ENCODE measurements at regions not wholly inside any gene's neighbourhood (a gene's known extent, or its start where the extent isn't known, plus 50 kb on each side); places are given as distances from the start of the nearest gene placed in this dataset.
"Not testable (repeated sequence)": the region's sequence is repeated elsewhere in the genome, so short reads cannot be mapped to it uniquely, and the experiment has no call there.

DNA sequence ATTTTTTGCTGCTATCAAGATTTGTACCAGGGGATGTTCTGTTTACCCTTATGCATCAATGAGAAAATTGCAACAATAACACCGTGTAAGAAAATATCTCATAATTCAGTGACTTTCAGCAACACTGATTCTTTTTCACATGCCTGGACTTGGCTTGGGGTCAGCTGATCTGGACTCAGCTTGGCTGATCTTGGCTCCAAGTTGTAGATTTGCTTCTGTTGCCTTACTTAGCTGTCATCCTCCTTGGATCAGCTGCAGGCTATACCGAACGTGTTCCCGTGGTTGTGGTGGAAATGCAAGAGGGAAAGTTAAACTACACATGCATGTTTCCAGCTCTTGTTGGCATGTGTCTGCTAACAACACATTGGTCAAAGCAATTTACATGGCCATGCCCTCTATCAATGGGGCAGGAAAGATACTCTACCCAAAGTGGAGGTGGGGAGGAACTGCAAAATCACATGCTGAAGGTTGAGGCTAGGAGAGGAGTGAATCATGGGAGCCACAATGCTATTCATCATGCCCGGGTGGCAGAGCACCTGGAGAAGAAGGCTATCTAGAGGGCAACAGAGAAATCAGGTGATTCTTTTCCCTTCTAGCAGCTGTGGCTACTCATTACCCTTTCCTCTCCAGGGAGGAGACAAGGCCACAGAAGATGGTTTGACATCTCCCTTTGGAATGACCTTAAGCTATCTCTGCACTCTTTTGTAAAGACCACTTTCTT is 1276.3 kb upstream of the AUTS2 start:
- DNase-seq = no peak

DNA sequence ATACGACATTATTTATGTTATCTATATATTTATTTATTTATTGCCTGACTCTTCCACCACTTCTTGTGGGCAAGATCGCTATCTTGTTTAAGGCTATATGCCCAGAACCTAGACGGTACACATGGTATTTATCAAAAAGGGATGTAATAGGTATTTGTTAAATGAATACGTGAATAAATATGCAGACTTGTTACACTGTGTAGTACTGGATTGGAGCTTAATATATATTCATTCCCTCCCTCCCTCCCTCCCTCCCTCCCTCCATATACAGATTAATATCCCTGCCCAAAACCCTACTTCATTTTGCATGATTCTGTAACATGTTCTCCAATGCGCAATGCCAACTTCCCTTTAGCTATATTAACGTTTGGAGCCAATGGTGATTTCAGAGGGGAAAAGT is 1273.7 kb upstream of the AUTS2 start:
- DNase-seq = no peak

DNA sequence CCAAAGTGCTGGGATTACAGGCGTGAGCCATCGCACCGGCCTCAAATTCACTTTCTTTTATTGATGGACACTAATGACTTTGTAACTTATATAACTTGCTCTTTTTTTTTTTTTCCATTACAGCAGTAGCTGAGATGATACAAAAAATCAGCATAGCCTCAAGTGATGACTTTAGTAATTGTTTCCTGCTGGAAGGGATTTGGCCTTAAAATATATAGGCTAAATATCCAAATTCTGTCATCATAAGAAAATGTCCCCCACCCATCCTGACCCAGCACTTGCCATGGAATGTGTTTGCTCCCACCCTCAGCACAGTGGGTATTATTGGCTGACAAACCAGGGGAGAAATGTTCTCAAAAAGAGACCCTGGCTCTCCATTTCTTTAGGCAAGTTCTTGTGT is 1264.1 kb upstream of the AUTS2 start:
- no peak for DNase-seq

DNA sequence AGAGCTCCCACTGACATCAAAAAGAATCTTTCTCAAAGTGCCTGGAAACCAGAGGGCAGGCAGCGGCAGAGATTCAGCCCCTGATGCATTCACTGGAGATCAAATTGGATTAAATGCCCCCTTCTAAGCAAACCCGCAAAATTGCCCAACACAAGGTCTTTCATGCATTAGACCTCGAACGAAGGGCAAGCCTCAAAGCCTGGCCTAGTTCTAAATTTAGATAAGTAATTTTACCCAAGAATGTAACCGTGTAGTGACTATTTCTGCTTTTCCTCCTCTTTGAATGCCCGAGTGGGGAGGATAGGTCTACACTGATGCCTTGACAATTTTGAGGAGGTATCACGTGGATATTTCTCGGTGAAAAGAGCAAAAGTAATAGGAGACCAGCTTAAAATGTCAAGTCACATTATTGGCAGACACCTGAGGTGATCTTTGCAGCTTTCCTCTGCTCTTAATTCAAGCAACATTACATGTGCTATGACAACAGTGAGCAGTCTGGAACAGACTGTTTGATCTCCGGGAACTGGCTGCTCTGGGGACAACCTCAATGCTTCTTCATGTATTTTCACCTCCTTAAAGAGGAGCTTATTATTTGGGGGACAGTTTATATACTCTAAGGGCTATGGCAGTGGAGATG is 1263.5 kb upstream of the AUTS2 start:
- no peak for DNase-seq

DNA sequence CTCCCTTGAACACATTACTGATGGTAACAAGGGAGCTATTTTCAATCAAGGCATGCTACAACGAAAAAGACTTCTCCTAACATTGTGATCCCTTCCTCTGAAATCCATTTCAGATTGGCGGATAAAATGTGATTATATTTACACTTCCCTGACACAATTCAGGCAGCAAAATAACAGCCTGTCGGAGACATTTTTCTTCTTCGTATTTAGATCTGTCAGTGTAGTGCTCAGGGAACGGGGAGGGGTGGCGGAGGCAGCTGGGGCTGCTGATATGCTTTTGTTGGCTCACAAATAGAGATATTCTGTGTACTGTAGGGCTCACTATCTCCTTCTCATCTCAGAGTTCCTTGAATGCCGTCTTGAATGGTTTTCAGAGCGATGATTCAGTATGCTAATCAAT is 1261.7 kb upstream of the AUTS2 start:
- no peak for DNase-seq

DNA sequence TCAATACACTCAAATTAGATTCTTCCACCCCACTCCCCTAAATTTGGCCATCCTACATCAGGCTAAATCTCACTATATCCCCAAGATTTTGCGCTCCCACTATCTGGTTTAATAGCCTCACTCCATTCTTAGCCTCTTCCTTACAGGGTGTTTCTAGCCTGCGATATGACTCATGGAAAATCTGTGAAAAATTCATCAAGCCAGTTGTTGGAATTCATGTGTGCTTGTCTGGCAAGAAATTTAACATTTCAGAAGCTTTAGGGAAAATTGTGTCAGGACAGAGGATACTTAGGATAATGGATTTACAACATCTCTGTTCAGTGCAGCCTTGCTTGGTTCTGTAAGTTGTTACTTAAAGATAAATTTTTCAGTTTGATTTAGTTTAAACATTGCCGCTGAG is 1249.9 kb upstream of the AUTS2 start:
- DNase-seq = no peak

DNA sequence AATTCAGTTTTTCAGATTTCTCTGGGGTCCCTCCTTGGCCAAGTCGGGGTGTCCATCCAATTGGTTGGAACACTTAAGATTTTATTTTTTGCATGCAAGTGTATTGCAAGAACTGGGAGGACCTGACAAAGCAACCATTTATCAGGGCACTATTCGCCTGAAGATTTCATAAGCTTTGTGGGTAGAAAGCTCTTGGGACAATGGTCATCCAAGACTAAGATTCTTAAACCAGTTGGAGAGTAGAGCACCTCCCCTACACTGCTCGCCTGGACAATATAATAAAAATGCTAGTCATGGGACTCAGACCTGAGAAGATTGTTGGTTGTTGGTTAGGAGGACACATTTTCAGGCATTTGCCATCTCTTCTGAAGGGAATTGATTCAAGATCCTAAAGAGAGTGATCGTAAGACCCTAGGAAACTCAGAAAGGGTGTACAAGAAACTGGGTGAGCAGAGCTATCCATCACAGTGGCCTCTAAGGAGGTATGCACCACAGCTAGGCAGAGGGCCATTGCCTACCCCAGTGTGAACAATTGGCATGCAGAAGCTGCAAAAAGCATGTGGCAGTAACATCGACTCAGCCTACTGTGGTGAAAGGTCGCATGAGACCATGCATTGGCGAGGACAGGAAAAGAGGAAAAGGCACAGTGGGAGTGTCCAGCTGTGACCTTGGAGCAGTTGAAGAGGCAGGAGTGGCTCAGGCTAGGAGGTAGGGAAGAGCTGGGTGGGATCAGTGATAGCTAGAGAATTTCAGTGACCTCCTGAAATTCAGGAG is 1235.3 kb upstream of the AUTS2 start:
- no peak for DNase-seq

DNA sequence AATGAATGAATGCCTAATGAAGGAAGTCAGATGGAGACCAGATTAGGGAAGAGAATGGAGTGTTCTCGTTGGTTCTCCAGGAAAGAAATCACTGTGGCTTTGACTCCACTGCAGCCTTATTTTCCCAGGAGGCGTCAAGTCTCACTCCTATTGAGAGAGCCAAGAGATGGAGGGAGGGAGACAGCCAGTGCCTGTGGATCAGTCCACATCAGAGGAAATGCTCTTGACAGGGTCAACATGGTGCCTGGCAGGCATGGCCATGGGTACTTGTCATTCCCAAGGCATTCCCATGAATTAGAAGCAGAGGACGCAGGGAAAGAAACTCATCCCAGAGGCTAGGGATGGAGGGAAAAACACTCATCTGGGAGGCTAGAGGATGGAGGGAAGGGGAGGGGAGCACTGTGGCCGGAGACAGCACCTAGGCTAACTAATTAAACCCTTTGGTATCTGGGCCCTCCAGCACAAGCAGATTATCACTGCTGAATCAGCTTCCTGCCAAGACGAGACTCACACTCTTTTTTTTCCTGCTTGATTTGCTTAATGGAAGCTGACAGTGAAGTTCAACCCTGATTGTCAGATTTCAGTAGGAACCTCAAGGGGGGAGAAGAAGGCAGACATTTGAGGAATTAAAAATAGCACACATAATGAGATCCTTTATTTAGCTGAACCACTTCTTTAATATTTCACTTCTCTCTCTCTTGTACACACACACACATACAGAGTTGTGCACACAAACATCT is 1233.2 kb upstream of the AUTS2 start:
- no peak for DNase-seq

DNA sequence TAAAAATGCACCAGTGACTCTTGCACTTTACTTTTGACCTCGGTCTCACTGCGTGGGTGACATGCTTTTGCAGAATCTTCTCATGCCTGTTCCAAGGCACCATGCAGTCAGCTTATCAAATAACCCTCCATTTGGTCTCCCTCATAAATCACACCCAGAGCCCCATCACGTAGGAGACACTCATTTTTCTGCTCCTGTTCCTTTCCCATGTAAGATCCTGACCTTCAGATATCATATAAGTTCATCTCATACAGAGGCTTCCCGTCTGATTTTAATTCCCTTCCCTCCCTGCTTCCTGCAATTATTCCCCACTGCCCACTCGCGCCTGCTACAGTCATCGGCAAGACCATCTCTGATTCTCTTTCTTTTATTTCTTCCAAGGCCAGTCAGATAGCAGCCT is 1226.3 kb upstream of the AUTS2 start:
- no peak for DNase-seq

DNA sequence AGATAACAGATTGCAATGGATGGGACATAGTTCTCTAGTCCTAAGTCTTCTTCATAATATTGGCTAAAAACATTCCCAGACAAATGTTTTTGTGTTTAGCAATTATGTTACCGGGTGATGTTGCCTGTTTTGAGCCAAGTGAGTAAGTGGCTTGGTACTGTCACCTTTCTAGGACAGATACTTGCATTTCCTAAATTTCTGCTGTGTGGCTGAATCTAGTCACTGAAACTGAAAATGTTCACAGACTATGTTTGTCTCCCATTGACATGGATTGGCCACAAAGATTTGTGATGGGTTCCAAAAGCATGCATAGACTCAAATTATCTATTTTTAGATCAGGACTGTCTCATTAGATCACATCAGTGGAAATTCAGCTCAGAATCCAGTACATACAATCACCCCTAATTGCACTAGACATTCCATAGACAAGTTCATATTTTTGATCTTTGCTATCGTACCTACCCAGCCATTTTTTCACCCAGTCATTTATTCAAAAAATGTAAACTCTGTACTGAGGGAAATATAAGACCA is 1222.1 kb upstream of the AUTS2 start:
- no peak for DNase-seq

DNA sequence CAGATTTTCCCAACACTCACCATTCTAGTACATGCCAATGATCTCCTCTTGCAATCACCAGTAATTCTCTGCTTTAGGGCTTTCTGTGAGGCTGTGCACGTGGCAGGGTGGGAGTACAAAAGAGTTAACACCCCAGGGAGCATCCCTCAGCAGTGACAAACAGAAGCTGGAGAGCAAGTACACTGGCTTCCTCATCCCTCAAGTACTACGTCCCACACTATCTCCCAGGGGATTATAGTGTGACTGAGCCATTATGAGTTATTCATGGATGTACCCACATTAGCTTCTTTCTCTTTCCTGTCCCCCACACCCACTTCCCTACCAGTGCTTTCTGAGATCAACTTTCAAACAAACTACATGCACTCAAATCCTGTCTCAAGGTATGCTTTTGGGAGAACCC is 1216.5 kb upstream of the AUTS2 start:
- no peak for DNase-seq

DNA sequence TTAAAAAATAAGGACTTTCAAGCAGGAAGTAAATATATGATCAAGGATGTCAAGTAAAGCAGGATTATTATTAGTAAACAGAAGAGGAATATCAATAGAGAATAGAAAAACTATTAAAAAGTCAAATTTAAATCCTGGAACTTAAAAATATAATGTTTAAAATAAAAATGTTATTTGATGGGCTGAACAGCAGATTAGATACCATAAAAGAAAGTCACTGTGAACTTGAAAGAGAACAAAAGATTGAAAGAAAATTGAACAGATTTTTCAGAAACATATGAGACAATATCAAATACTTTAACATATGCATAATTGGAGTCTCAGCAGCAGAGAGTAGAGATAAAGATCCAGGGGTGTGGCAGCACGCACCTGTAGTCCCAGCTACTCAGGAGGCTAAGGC is 1213.7 kb upstream of the AUTS2 start:
- no peak for DNase-seq

DNA sequence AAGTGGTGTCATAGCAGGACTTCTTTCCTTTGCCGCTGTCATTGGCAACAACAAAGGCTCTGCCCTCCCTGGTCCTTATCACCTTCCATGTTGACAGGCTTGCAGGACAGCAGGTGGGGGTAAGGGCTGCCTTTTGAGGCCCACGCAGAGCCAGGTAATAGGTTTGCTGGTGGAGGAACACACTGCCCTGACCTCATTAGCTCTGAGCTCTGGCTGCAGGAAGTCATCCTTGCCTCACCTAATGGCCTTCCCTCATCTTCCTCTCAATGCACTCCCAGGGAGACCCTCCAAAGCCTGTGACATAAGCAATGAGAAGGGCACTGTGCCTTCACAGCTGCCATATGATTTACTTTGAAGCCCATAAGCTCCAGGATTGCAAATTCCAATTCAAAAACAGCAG is 1205.2 kb upstream of the AUTS2 start:
- no peak for DNase-seq

DNA sequence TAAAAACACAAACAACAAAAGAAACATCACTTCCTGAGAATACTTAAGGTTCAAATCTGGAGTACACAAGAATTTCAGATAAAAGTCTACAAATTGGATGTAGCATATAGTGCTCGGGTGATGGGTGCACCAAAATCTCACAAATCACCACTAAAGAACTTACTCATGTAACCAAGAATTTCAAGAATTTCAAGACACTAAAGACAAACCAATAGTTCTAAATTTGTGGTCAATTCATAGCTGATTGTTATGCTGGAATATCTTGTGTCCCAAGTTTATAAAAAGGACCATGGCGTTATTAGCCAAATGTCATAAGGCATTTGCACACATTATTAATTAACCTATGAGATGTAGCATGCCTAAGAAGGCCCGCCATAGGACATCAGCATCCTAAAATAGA is 1204.1 kb upstream of the AUTS2 start:
- no peak for DNase-seq

DNA sequence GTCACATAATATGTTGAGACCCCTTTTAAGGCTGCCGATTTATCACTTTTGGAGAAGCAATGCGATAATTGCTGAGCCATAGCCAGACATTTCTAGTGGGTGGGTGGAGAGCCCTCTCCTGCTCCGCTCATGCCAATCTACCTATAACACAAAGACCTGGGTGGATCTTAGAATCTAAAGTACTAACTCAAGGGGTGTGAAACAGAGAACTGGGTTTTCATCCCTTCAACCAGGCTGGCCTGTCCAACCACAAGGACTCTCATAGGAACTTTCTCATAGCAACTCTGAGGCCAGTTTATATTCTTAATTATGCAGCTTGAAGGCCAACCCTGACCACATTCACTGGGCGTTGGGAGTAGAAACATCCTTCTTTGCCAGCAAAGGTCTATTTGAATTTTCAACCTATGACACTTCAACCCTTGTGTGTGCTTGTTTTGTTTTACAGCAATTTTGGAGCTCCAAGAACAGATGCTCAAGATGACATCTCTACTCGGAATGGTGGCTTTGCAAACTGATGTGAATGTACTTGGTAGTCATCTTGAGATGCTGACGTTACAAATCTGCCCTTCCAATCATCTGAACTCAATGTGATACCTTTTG is 1198.2 kb upstream of the AUTS2 start:
- DNase-seq = no peak

DNA sequence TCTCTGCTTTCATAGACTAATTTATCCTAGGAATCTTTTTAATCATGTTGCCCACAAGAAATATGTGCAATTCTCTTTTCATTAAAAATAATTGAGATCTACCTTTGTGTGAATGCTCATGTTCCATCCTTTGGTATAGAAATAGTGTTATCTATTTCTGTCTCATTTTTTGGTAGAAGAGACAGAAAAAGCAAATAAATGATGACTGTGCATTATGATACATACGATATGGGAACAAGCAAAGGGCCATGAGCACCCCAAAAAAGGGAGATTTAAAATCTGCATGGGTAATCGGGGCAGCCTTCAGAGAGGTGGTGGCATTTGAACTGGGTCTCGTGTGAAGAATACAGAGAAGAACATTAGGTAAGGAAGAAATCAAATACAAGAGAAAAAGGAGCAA is 1197.5 kb upstream of the AUTS2 start:
- no peak for DNase-seq

DNA sequence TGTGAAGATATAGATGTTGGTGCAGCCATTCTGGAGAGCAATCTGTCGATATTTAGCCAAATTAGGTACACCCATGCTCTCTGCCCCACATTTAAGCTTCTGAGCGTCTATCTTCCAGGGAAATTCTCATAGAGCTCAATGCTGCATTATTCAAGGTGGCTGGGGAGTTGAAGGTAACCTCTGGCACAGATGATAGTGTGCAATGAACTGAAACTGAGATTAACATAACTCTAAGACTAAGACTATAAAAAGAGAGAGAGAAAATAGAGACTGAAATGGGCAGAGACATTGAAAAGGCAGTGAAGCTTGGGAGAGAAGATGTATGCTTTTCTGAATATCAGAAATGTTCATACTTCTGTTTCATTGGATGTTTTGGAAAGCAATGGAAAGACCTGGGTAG is 1197.0 kb upstream of the AUTS2 start:
- no peak for DNase-seq

DNA sequence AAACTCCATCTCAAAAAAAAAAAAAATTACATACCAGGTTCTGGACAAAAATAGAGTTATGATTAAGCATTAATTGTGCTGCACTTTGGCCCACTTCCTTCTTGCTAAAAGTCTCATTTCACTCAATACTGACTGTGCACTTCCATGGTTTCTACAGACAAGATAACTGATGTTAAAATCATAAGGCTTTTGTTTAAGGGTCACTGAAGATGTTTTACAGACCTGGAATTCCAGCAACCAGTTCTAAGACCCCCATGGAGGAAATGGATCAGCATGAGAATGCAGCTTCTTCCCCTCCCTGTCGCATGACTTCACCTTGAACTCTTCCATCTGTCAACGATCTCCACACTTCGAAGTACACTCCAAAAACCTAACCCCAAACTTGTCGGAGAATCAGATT is 1191.8 kb upstream of the AUTS2 start:
- no peak for DNase-seq

DNA sequence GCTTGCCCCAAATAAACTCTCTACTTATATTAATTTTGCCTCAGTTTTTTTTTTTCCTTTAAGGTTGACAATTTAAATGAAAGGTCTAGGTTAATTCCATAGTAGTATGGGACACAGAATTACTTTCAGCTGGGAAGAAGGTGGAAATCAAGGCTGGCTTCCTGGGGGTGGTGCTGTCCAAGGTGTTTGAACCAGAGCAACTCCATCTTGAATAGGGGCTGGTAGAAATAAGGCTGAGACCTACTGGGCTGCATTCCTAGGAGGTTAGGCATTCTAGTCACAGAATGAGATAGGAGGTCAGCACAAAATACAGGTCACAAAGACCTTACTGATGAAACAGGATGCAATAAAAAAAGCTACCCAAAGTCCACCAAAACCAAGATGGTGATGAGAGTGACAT is 1190.8 kb upstream of the AUTS2 start:
- no peak for DNase-seq

DNA sequence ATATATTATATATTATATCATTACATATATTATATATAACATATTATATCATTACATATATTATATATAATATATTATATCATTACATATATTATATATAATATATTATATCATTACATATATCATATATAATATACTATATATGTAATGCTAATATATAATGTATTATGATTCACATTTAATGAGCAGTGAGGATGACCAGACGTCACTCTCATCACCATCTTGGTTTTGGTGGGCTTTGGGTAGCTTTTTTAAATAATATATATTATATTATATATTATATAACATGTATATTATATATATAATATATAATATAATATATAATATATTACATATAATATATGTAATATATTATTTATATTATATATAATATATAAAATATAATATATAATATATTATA is 1189.4 kb upstream of the AUTS2 start:
- DNase-seq = no peak

DNA sequence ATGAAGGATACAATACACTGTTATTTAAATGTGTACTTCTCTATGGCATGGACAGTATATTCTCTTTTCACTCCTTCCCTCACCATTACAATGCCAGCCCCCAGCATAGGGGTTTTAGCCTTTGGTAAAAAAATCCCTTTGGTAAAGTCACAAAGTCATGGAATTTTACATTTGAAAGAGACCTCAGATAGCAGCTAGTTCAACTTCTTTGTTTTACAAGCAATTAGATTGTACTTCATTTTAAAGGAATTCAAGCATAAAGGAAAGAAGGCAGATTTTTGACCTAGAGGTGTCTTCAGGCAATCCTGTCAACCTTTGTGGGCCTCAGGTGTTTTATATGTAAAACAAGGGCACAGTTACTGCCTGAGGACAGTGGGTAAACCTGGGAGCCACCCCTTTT is 1188.4 kb upstream of the AUTS2 start:
- DNase-seq = no peak

DNA sequence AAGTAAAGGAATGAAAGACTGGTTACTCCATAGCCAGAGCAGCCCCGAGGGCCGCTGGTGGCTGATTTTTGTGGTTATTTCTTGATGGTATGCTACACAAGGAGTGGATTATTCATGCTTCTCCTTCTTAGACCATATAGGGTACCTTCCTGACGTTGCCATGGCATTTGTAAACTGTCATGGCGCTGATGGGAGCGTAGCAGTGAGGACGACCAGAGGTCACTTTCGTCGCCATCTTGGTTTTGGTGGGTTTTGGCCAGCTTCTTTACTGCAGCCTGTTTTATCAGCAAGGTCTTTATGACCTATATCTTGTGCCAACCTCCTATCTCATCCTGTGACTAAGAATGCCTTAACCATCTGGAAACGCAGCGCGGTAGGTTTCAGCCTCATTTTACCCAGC is 1187.6 kb upstream of the AUTS2 start:
- not testable (repeated sequence) for DNase-seq

DNA sequence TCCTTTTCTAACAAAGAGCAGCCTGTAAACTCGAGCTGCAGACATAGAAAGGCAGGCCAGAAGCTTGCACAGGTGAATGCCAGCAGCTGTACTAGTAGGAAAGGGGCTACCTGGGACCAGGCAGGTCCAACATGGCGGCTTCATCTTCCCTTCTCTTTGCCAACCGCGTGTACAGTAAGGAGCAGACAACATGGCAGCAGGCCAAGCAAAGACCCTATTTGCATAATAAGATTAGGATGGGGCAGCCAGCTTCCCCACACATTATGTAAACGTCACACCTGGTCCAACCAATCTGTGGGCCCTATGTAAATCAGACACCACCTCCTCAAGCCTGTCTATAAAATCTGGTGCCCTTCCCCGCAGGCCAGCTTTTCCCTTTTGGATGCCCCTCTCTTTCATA is 1186.5 kb upstream of the AUTS2 start:
- peak; percentile 70 for DNase-seq
